Activated T-cell treated with anti-CD3 and anti-CD28 coated beads, Interleukin-2, amount 50 U/mL, for 72 hours (primary cell): ENCODE measurements at regions not wholly inside any gene's neighbourhood (a gene's known extent, or its start where the extent isn't known, plus 50 kb on each side); places are given as distances from the start of the nearest gene placed in this dataset.

Source experiments
- ATAC-seq, 2 donors: fragments of 150-1000 bp; cut with Tn5 transposase; replicated peaks in 1 of 2; 2 replicates each; pipeline ENCODE4 v1.10.0; 2021; ENCODE audit warnings: moderate library complexity in 2 of 2, mild to moderate bottlenecking in 1 of 2
- DNase-seq, 2 donors: peaks; one replicate each; pipeline ENCODE4 v3.0.0; 2021 to 2022; ENCODE audit warnings: mixed read lengths in 1 of 2
- H3K27ac Mint-ChIP-seq: one replicate; pipeline ENCODE4 v1.8.0; 2022; ENCODE audit warnings: mild to moderate bottlenecking, moderate library complexity, mixed read lengths
- H3K27me3 Mint-ChIP-seq: one replicate; pipeline ENCODE4 v1.8.0; 2022; ENCODE audit warnings: low read depth, mixed read lengths
- H3K36me3 Mint-ChIP-seq, 2 donors: one replicate each; pipeline ENCODE4 v1.8.0; 2022; ENCODE audit warnings: mixed read lengths in 2 of 2, mild to moderate bottlenecking in 1 of 2; ENCODE audit not compliant: insufficient read depth in 2 of 2
- H3K4me1 Mint-ChIP-seq: one replicate; pipeline ENCODE4 v1.8.0; 2022; ENCODE audit warnings: low read depth, mixed read lengths
- H3K4me3 Mint-ChIP-seq, 2 donors: one replicate each; pipeline ENCODE4 v1.8.0; 2022; ENCODE audit warnings: mild to moderate bottlenecking in 2 of 2, mixed read lengths in 2 of 2, moderate library complexity in 2 of 2
- H3K9me3 Mint-ChIP-seq, 2 donors: one replicate each; pipeline ENCODE4 v1.8.0; 2022; ENCODE audit warnings: mixed read lengths in 2 of 2

GRCh38 chr20:16801919-16802651 lies 53.9 kb downstream of the OTOR start:
- H3K27me3 Mint-ChIP-seq = peaks cover 42% of the 10 kb centered on the region
- no peak overlapping the region for H3K27ac Mint-ChIP-seq
- no peaks in the 10 kb centered on the region for H3K4me1 Mint-ChIP-seq
- ATAC-seq (peak in 1 of 2 donors; percentile 44), DNase-seq (peak; percentile 51 to 53)
- H3K9me3 Mint-ChIP-seq = no peaks in the 10 kb centered on the region
- no peaks in the 10 kb centered on the region for H3K36me3 Mint-ChIP-seq
- H3K4me3 Mint-ChIP-seq = no peak overlapping the region

GRCh38 chr20:16802652-16802935 lies 54.4 kb downstream of the OTOR start:
- H3K36me3 Mint-ChIP-seq = no peaks in the 10 kb centered on the region
- no peak for ATAC-seq
- H3K4me1 Mint-ChIP-seq = no peaks in the 10 kb centered on the region
- peaks cover 47% of the 10 kb centered on the region for H3K27me3 Mint-ChIP-seq
- DNase-seq = no peak
- no peaks in the 10 kb centered on the region for H3K9me3 Mint-ChIP-seq
- H3K27ac Mint-ChIP-seq = no peak overlapping the region
- no peak overlapping the region for H3K4me3 Mint-ChIP-seq

GRCh38 chr20:16803965-16804792 lies 56.0 kb downstream of the OTOR start:
- Mint-ChIP-seq H3K4me1 (no peaks in the 10 kb centered on the region), H3K36me3 (no peaks in the 10 kb centered on the region), H3K27ac (no peak overlapping the region), H3K27me3 (peaks cover 59% of the 10 kb centered on the region), H3K4me3 (no peak overlapping the region), H3K9me3 (no peaks in the 10 kb centered on the region)
- ATAC-seq (no peak), DNase-seq (peak; percentile 42 to 62)

- Mint-ChIP-seq H3K9me3 (no peaks in the 10 kb centered on the region), H3K27ac (no peak overlapping the region), H3K4me1 (no peaks in the 10 kb centered on the region), H3K27me3 (peaks cover 61% of the 10 kb centered on the region), H3K36me3 (no peaks in the 10 kb centered on the region), H3K4me3 (no peak overlapping the region)
- DNase-seq (no peak), ATAC-seq (no peak)
Observed at GRCh38 chr20:16804793-16805187, 56.6 kb downstream of the OTOR start.

- H3K4me1 Mint-ChIP-seq = no peaks in the 10 kb centered on the region
- H3K4me3 Mint-ChIP-seq = no peak overlapping the region
- ATAC-seq (no peak), DNase-seq (no peak)
- no peak overlapping the region for H3K27ac Mint-ChIP-seq
- H3K36me3 Mint-ChIP-seq = no peaks in the 10 kb centered on the region
- peaks cover 61% of the 10 kb centered on the region for H3K27me3 Mint-ChIP-seq
- no peaks in the 10 kb centered on the region for H3K9me3 Mint-ChIP-seq
Observed at GRCh38 chr20:16806061-16806460, 57.9 kb downstream of the OTOR start.

GRCh38 chr20:16806886-16807285 lies 58.7 kb downstream of the OTOR start:
- Mint-ChIP-seq H3K27ac (no peak overlapping the region), H3K27me3 (peaks cover 61% of the 10 kb centered on the region), H3K9me3 (no peaks in the 10 kb centered on the region)

GRCh38 chr20:16808796-16809195 lies 60.6 kb downstream of the OTOR start:
- DNase-seq (no peak), ATAC-seq (no peak)
- H3K9me3 Mint-ChIP-seq = no peaks in the 10 kb centered on the region
- H3K36me3 Mint-ChIP-seq = no peaks in the 10 kb centered on the region
- H3K4me1 Mint-ChIP-seq = no peaks in the 10 kb centered on the region
- no peak overlapping the region for H3K4me3 Mint-ChIP-seq
- no peak overlapping the region for H3K27ac Mint-ChIP-seq
- H3K27me3 Mint-ChIP-seq = peaks cover 43% of the 10 kb centered on the region

More at GRCh38 chr20:16806886-16807285, 58.7 kb downstream of the OTOR start:
- ATAC-seq = no peak
- no peak for DNase-seq
- H3K36me3 Mint-ChIP-seq = no peaks in the 10 kb centered on the region
- H3K4me3 Mint-ChIP-seq = no peak overlapping the region
- H3K4me1 Mint-ChIP-seq = no peaks in the 10 kb centered on the region

GRCh38 chr20:16810216-16810615 lies 62.1 kb downstream of the OTOR start:
- no peak for ATAC-seq
- no peak overlapping the region for H3K4me3 Mint-ChIP-seq
- no peak overlapping the region for H3K27ac Mint-ChIP-seq
- DNase-seq = no peak
- H3K4me1 Mint-ChIP-seq = no peaks in the 10 kb centered on the region
- H3K27me3 Mint-ChIP-seq = peaks cover 30% of the 10 kb centered on the region
- no peaks in the 10 kb centered on the region for H3K9me3 Mint-ChIP-seq
- H3K36me3 Mint-ChIP-seq = no peaks in the 10 kb centered on the region

GRCh38 chr20:16816192-16816591 lies 68.0 kb downstream of the OTOR start:
- ATAC-seq = no peak
- no peak overlapping the region for H3K27ac Mint-ChIP-seq
- H3K4me1 Mint-ChIP-seq = no peaks in the 10 kb centered on the region
- H3K9me3 Mint-ChIP-seq = no peaks in the 10 kb centered on the region
- no peak for DNase-seq
- H3K27me3 Mint-ChIP-seq = no peaks in the 10 kb centered on the region
- H3K4me3 Mint-ChIP-seq = no peak overlapping the region
- H3K36me3 Mint-ChIP-seq = no peaks in the 10 kb centered on the region

- no peak for ATAC-seq
- H3K27me3 Mint-ChIP-seq = no peaks in the 10 kb centered on the region
- H3K4me1 Mint-ChIP-seq = no peaks in the 10 kb centered on the region
- H3K36me3 Mint-ChIP-seq = no peaks in the 10 kb centered on the region
- H3K27ac Mint-ChIP-seq = no peak overlapping the region
- no peak for DNase-seq
- no peak overlapping the region for H3K4me3 Mint-ChIP-seq
- no peaks in the 10 kb centered on the region for H3K9me3 Mint-ChIP-seq
Observed at GRCh38 chr20:16819483-16819882, 71.3 kb downstream of the OTOR start.

GRCh38 chr20:16821211-16822089 lies 73.3 kb downstream of the OTOR start:
- no peaks in the 10 kb centered on the region for H3K9me3 Mint-ChIP-seq
- H3K36me3 Mint-ChIP-seq = no peaks in the 10 kb centered on the region
- no peaks in the 10 kb centered on the region for H3K4me1 Mint-ChIP-seq
- no peak overlapping the region for H3K27ac Mint-ChIP-seq
- DNase-seq (peak; percentile 8 to 19), ATAC-seq (no peak)
- H3K27me3 Mint-ChIP-seq = no peaks in the 10 kb centered on the region
- no peak overlapping the region for H3K4me3 Mint-ChIP-seq

GRCh38 chr20:16824664-16825063 lies 76.5 kb downstream of the OTOR start:
- H3K36me3 Mint-ChIP-seq = no peaks in the 10 kb centered on the region
- no peak for ATAC-seq
- peaks cover 5% of the 10 kb centered on the region for H3K27me3 Mint-ChIP-seq
- DNase-seq = no peak
- no peaks in the 10 kb centered on the region for H3K4me1 Mint-ChIP-seq
- H3K4me3 Mint-ChIP-seq = no peak overlapping the region
- no peak overlapping the region for H3K27ac Mint-ChIP-seq
- H3K9me3 Mint-ChIP-seq = no peaks in the 10 kb centered on the region

GRCh38 chr20:16828666-16829305 lies 80.6 kb downstream of the OTOR start:
- H3K27ac Mint-ChIP-seq = no peak overlapping the region
- no peaks in the 10 kb centered on the region for H3K36me3 Mint-ChIP-seq
- no peaks in the 10 kb centered on the region for H3K4me1 Mint-ChIP-seq
- H3K4me3 Mint-ChIP-seq = no peak overlapping the region
- peaks cover 10% of the 10 kb centered on the region for H3K27me3 Mint-ChIP-seq
- H3K9me3 Mint-ChIP-seq = no peaks in the 10 kb centered on the region
- DNase-seq (no peak), ATAC-seq (no peak)
